HAP-1 (cell line): ENCODE measurements at regions not wholly inside any gene's neighbourhood (a gene's known extent, or its start where the extent isn't known, plus 50 kb on each side); places are given as distances from the start of the nearest gene placed in this dataset.

Source experiments
- DNase-seq, 2 experiments: peaks; one replicate each; pipeline ENCODE4 v3.0.0-alpha.2; 2016 to 2020; ENCODE audit warnings: low spot score in 2 of 2
- H3K27me3 ChIP-seq: fragments of 250-450 bp; sonication (Bioruptor Pico); 2 replicates; pipeline ENCODE4 v1.5.1; 2020; ENCODE audit warnings: low read depth, mild to moderate bottlenecking, moderate library complexity
- H3K36me3 ChIP-seq: fragments of 250-450 bp; sonication (Bioruptor Pico); replicated peaks from 2 replicates; pipeline ENCODE4 v1.5.1; 2020; ENCODE audit warnings: mild to moderate bottlenecking
- H3K4me1 ChIP-seq: fragments of 250-450 bp; sonication (Bioruptor Pico); 2 replicates; pipeline ENCODE4 v1.5.1; 2020; ENCODE audit warnings: mild to moderate bottlenecking
- H3K4me3 ChIP-seq: fragments of 250-450 bp; sonication (Bioruptor Pico); 2 replicates; pipeline ENCODE4 v1.5.1; 2020; ENCODE audit warnings: mild to moderate bottlenecking, moderate library complexity
- H3K9me3 ChIP-seq: fragments of 250-450 bp; sonication (Bioruptor Pico); 2 replicates; pipeline ENCODE4 v1.5.1; 2020; ENCODE audit warnings: mild to moderate bottlenecking, moderate library complexity
- in situ Hi-C: fragments of 300-500 bp; cut with MboI; formaldehyde crosslinking; loops from 3 replicates; pipeline ENCODE4 v1.14.3; 2020; ENCODE audit warnings: low sequenced_read_pairs, inconsistent platforms, mixed read lengths

DNA sequence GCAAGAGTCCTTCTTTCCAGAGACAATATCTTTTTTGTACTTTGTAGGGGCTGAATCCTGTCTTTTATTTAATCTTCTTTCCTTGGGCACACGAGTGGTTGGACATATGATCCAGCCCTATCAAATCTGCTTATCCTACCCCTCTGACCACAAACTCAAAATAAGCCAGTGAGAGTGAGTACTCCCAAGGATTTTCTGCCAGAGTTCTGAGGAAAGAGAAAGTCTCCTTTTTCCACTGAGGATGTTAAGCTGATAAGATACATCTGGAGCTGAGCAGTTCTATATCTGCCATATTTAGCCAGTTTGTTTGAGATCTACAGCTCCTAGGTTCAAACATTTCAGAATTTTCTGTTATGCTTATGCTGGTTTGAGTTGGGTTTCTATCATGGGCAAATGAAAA is 134.8 kb upstream of the NWD2 start:
- in situ Hi-C loops, result no loop called here
- DNase-seq, result no peak
- Histone ChIP-seq H3K27me3 (no peaks in the 10 kb centered on the region), H3K36me3 (no peaks in the 10 kb centered on the region), H3K4me1 (no peaks in the 10 kb centered on the region), H3K4me3 (no peak overlapping the region), H3K9me3 (no peaks in the 10 kb centered on the region)

GRCh38 chr4:37124800-37125199 is 119.7 kb upstream of the NWD2 start:
- no peak overlapping the region for H3K4me3 ChIP-seq
- no peak for DNase-seq
- in situ Hi-C loops, result no loop called here
- no peaks in the 10 kb centered on the region for H3K36me3 ChIP-seq
- H3K27me3 ChIP-seq, result no peaks in the 10 kb centered on the region
- no peaks in the 10 kb centered on the region for H3K4me1 ChIP-seq
- no peaks in the 10 kb centered on the region for H3K9me3 ChIP-seq

DNA sequence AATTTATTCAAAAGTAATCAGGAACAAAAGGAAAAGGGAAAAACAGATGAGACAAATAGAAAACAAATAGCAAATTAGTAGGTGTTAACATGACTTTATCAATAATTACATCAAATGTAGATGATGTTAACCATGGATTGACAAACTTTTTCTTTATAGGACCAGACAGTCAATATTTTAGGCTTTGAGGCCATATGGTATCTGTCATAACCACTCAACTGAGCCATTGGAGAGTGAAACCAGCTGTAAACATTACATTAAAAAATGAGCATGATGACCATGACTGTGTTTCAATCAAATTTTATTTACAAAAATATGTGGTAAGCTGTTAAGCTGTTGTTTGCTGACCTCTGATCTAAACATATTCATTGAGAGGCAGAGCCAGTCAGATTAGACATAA is 118.5 kb upstream of the NWD2 start:
- in situ Hi-C loops, result no loop called here
- H3K4me3 ChIP-seq, result no peak overlapping the region
- H3K4me1 ChIP-seq, result no peaks in the 10 kb centered on the region
- no peaks in the 10 kb centered on the region for H3K27me3 ChIP-seq
- H3K36me3 ChIP-seq, result no peaks in the 10 kb centered on the region
- H3K9me3 ChIP-seq, result no peaks in the 10 kb centered on the region
- DNase-seq, result no peak

DNA sequence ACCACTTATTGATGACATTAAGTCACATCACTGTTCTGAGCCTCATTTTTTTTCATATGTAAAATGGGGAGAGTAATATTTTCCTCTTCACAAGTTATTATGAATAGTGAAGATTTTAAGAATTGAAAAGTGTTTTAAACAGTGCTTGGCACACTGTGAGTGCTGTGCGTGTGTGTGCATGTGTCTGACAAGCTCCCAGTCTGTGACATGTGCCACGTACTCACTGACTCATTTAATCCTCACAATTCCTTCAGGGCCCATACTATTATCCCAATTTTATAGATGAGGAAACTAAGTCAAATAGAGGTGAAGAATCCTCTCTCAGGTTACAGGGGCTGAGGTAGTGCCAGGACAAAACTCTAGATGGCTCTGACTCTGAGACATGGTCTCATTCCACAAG is 114.1 kb upstream of the NWD2 start:
- Histone ChIP-seq H3K9me3 (no peaks in the 10 kb centered on the region), H3K4me1 (no peaks in the 10 kb centered on the region), H3K27me3 (no peaks in the 10 kb centered on the region), H3K4me3 (no peak overlapping the region), H3K36me3 (no peaks in the 10 kb centered on the region)
- no peak for DNase-seq
- in situ Hi-C loops, result no loop called here

DNA sequence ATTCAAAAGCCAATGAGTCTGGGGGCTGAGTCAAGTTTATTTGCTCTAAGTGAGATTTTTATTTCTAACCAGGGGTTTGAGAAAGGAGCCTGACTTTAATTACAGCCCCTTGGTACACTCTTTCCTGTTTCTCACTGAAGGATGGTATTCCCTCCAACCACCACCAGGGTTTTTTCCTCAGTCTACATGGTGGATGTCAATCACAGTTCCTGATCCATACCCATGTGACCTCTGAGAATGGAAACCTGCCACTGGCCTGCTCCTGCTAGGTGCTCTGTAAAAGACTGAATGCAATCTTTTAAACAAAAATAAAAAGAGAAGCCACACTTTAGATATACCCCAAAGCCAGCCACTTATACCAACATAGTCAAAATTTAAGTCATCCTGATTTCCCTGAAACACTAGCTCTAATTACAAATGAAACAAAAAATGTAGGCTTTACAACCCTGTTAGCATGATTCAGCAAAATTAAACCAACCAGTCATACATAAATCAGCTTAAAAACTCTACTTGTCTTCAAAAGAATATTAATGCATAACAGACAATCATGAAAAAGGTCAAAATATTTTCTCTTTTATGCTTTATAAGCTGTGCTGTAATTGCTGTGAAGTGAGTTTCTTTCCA is 112.1 kb upstream of the NWD2 start:
- no peak for DNase-seq
- Histone ChIP-seq H3K4me1 (no peaks in the 10 kb centered on the region), H3K4me3 (no peak overlapping the region), H3K36me3 (no peaks in the 10 kb centered on the region), H3K9me3 (no peaks in the 10 kb centered on the region), H3K27me3 (no peaks in the 10 kb centered on the region)
- in situ Hi-C loops, result no loop called here

DNA sequence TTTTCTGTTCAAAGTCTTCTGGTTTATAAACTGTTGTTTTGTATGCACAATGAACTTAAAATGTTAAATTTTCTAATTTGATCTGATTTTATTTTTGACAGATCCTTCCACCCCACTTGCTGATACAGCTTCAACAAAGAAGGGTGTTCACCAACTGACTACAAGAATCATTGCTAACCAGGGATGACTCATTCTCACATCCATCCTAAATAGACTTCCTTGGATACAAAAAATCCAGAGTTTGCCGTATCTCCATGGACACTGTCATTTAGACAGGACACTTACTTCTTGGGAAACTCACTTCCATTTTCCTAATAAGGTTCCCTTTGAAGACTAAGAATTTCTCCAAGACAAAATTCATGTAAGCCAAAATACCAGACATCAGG is 111.6 kb upstream of the NWD2 start:
- in situ Hi-C loops, result no loop called here
- Histone ChIP-seq H3K4me3 (no peak overlapping the region), H3K9me3 (no peaks in the 10 kb centered on the region), H3K27me3 (no peaks in the 10 kb centered on the region), H3K4me1 (no peaks in the 10 kb centered on the region), H3K36me3 (no peaks in the 10 kb centered on the region)
- DNase-seq, result no peak

- H3K36me3 ChIP-seq, result no peaks in the 10 kb centered on the region
- H3K4me1 ChIP-seq, result no peaks in the 10 kb centered on the region
- H3K4me3 ChIP-seq, result no peak overlapping the region
- H3K9me3 ChIP-seq, result no peaks in the 10 kb centered on the region
- H3K27me3 ChIP-seq, result no peaks in the 10 kb centered on the region
- no peak for DNase-seq
- in situ Hi-C loops, result no loop called here
Measured at GRCh38 chr4:37138019-37138653, 106.4 kb upstream of the NWD2 start.

GRCh38 chr4:37138789-37139188 is 105.8 kb upstream of the NWD2 start:
- no peaks in the 10 kb centered on the region for H3K27me3 ChIP-seq
- no peaks in the 10 kb centered on the region for H3K9me3 ChIP-seq
- H3K4me1 ChIP-seq, result no peaks in the 10 kb centered on the region
- H3K4me3 ChIP-seq, result no peak overlapping the region
- no peaks in the 10 kb centered on the region for H3K36me3 ChIP-seq
- in situ Hi-C loops, result no loop called here
- no peak for DNase-seq

DNA sequence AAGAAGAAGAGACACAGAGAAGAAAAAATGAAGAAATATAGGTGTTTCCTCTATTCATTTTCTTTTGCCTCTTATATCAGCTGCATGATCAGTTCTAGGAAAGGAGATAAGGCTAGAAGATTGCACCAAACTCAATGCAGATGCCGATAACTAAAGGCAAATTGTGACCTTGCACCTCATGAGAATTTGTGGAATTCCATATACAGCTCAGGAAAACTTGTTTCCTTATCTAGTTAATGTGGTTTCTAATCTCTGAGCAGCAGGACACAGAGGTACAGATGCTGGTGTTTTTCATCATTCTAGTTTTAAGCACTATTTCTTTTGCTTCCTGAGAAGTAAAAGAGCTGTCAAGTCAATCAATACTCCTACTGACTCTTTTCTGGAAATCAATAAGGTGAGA is 104.6 kb upstream of the NWD2 start:
- DNase-seq, result no peak
- no peaks in the 10 kb centered on the region for H3K36me3 ChIP-seq
- in situ Hi-C loops, result no loop called here
- no peaks in the 10 kb centered on the region for H3K27me3 ChIP-seq
- no peak overlapping the region for H3K4me3 ChIP-seq
- no peaks in the 10 kb centered on the region for H3K9me3 ChIP-seq
- H3K4me1 ChIP-seq, result no peaks in the 10 kb centered on the region

GRCh38 chr4:37146260-37146659 is 98.3 kb upstream of the NWD2 start:
- in situ Hi-C loops, result no loop called here
- Histone ChIP-seq H3K27me3 (no peaks in the 10 kb centered on the region), H3K9me3 (no peaks in the 10 kb centered on the region), H3K4me1 (no peaks in the 10 kb centered on the region), H3K36me3 (no peaks in the 10 kb centered on the region), H3K4me3 (no peak overlapping the region)
- DNase-seq, result no peak

DNA sequence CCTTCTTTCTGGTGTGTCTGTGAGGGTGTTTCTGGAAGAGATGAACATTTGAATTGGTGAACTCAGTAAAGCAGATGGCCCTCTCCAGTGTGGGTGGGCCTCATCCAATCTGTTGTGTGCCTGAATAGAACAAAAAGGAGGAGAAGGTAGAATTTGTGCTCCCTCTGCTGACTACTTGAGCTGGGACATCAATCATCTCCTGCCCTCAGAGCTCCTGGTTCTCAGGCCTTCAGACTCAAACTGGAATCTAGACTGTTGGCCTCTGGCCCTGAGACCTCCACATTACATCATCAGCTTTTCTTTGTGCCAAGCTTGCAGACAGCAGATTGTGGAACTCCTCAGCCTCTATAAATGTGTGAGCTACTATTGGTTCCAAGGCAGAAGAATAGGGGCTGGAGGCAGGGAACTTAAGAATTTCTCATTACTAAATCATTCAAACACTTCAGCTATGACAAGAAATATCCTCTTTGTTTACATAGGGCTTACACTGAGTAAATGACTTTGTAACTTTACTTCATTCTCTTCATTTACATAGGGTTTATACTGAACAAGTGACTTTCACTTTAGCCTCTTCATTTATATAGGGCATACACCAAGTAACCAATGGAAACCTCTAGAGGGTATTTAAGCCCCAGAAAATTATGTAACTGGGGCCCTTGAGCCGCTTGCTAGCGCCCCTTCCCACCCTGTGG is 86.9 kb upstream of the NWD2 start:
- in situ Hi-C loops, result no loop called here

GRCh38 chr4:37160653-37161052 is 83.9 kb upstream of the NWD2 start:
- H3K27me3 ChIP-seq, result no peaks in the 10 kb centered on the region
- H3K4me3 ChIP-seq, result no peak overlapping the region
- in situ Hi-C loops, result no loop called here
- H3K36me3 ChIP-seq, result no peaks in the 10 kb centered on the region
- H3K4me1 ChIP-seq, result no peaks in the 10 kb centered on the region
- H3K9me3 ChIP-seq, result no peaks in the 10 kb centered on the region
- DNase-seq, result no peak

More for the DNA sequence above, 86.9 kb upstream of the NWD2 start:
- no peak for DNase-seq
- no peaks in the 10 kb centered on the region for H3K4me1 ChIP-seq
- no peak overlapping the region for H3K4me3 ChIP-seq
- no peaks in the 10 kb centered on the region for H3K36me3 ChIP-seq
- no peaks in the 10 kb centered on the region for H3K9me3 ChIP-seq
- H3K27me3 ChIP-seq, result no peaks in the 10 kb centered on the region

GRCh38 chr4:37165844-37166243 is 78.7 kb upstream of the NWD2 start:
- no peaks in the 10 kb centered on the region for H3K36me3 ChIP-seq
- DNase-seq, result no peak
- H3K9me3 ChIP-seq, result no peaks in the 10 kb centered on the region
- in situ Hi-C loops, result no loop called here
- no peaks in the 10 kb centered on the region for H3K4me1 ChIP-seq
- no peaks in the 10 kb centered on the region for H3K27me3 ChIP-seq
- H3K4me3 ChIP-seq, result no peak overlapping the region

GRCh38 chr4:37169956-37170355 is 74.6 kb upstream of the NWD2 start:
- in situ Hi-C loops, result no loop called here
- Histone ChIP-seq H3K36me3 (no peaks in the 10 kb centered on the region), H3K27me3 (no peaks in the 10 kb centered on the region), H3K9me3 (no peaks in the 10 kb centered on the region), H3K4me1 (no peaks in the 10 kb centered on the region), H3K4me3 (no peak overlapping the region)
- DNase-seq, result no peak
